GM18499 (cell line): ENCODE measurements at regions not wholly inside any gene's neighbourhood (a gene's known extent, or its start where the extent isn't known, plus 50 kb on each side); places are given as distances from the start of the nearest gene placed in this dataset.
"Not testable (repeated sequence)": the region's sequence is repeated elsewhere in the genome, so short reads cannot be mapped to it uniquely, and the experiment has no call there.

Source experiments
- ATAC-seq: cut with Tn5 transposase; IDR thresholded peaks from one replicate; pipeline ENCODE4 v1.9.1; 2021; ENCODE audit warnings: moderate number of reproducible peaks; ENCODE audit not compliant: insufficient read depth, unreplicated experiment

DNA sequence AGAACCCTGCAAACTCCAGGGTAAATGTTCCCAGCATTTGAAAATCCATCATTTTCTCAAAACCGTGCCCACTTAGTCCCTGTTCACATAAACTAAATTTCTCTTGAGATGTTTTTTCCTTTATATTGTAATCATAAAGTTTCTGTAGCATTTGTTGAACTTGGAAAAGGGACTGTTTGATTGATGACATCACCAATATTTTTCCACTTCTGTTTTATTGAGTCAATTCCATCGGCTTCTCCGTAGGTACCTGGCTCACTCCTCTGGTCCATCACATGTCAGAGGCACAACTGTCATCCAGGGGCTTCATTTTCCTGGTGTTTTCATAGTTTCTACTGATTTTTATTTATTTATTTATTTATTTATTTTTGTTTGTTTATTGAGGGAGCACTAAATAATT, 462.5 kb upstream of the PFKP start:
- ATAC-seq: no peak

DNA sequence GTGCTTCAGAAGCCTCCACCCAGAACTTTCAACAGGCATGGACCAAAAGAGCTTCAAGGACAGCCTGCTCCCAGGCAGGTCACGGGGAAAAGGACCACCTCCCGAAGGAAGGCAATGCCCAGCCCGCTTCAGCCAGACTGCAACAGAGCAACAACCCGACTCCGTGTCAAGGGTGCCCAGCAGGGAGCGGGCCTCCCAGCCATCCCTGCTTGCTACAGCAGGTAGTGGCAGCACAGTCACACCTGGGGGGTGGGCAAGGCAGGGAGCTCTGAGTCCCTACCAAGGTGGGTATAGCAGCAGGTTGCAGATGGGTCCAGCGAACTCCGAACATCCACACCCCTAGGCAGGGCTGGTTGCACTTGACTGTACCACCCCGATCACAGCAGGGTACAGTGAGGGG, 467.8 kb upstream of the PFKP start:
- no peak for ATAC-seq

DNA sequence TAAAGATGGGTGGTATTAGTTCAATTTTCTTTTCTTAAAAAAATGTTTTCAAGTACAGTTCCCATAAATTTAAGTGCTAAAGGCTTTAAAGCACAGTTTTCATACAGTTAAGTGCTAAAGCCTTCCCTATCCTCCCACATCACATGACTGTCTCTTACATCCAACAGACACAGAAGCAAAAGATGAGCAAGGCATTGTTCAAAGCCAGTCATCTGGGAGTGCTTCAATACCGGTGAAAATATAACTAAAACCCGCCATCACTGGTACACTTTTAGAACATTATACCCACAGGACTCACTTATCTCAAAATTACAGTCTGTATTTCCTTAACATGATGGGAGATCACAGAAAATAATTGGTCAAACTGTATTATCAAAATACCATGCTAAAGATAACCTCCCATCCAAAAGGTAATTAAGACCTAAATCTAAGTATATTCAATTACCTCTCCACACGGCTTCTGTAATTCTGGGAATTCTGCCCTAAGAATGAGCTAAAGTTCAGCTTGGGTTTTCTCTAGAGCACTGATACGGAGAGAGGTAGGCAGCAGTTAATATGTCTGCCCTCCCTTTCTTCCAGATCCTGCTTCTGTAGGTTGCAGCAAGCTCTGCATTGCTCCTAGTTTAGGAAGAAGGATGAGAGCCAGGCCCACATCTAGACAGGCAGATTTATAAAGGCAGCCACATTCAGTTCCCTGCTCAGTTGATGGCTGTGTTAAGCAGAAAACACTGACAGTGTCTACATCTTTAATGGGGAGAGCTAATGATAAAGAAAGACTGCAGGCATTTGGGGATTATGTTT, 474.8 kb upstream of the PFKP start:
- no peak for ATAC-seq

DNA sequence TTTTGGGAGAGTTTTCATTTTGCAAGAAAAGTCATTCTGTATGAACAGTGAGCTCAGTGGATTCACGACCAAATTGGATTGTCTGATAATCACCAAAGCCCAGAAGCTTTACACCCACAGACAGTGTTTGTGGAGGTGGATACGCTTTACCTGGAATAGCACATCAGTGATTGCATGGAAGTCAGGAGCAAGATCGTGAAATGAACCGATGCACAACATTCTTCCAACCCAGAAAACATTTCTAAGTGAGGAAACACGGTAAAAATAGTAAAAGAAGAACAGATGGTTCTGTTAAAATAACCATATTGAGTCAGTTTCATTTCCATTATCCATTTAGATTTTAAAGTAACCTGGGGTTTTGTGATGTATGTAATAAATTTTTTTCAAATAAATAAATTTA, 478.2 kb upstream of the PFKP start:
- no peak for ATAC-seq

DNA sequence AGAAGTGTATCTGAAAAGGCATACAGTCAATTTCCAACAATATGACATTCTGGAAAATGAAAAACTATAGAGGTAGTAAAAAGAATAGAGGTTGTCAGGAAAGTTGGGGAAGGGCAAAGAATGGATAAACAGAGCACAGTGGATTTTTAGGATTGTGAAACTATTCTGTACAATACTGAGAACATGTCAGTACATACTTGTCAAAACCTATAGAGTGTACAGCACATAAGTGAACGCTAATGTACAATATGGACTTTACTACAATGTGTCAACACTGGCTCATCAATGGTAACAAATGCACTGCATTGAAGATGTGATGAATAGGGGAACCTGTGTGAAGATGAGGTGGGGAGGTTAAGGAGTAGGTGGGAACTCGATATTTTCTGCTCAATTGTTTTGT, 483.0 kb upstream of the PFKP start:
- ATAC-seq: no peak

DNA sequence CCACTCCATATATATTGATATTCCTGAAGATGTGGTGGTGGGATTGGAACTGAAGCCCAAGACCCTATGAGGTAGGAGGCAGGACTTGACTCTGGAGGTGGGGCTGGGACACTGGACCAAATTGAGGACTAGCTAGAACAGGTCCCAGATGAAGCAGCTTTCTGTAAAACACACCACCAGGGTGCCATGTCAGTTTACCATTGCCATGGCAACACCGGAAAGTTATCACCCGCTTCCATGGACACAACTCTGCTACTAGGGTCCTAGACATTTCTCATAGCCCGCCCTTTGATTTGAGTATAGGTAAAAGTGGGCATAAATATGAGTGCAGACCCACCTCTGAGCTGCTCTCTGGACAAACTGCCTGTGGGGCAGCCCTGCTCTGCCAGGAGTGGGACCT, 490.5 kb upstream of the PFKP start:
- no peak for ATAC-seq

DNA sequence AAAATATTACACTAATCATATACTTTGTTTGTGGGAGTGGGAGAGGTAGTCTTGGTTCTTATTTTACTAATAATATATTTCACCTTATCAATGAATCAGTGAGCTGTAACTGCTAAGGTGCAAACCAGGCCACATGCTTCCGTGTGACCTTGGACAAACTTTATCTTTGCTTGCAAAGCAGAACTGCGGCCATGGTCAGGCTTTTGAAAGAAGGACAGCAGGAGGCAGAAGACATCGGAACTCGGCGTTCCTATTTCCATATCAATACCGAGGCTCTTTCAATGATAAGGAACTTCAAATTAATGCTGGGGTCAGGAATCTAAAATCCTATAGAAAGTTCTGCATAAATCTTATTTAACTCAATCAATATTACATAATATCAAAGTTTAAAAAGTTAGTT, 491.9 kb upstream of the PFKP start:
- no peak for ATAC-seq

DNA sequence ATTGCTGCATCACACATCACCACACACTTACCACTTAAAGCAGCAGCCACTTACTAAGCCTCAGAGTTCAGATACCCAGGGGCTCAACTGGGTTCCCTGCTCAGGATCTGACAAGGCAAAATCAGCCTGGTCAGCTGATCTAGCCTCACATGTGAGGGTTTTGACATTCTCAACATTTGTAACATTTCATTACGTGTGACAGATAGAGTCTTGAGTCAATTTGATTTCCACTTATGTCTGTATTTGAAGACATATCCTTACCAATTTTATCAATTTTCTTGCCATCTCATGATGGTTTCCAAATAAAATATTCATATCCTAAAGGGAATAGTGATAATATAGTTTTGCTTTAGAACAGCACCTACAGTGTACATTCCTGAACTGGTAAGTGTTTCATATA, 494.7 kb upstream of the PFKP start:
- no peak for ATAC-seq

DNA sequence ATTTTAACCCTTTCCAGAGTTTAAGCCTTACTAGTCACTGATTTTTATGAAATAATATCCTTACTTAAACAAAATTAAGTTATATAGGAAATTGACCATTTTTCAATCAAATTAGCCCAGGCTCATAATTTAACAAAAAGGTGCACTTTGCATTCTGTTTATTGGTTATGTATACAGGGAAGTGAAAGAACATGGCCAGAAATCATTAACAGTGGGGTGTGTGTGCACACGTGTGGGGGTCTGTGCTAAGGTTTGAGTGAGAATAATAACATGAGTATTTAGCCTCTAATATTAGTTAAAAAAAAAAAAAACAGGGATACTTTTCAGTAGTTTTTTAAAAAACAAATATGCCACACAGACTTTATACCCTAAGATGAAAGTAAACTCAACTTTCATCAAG, 510.5 kb upstream of the PFKP start:
- no peak for ATAC-seq

DNA sequence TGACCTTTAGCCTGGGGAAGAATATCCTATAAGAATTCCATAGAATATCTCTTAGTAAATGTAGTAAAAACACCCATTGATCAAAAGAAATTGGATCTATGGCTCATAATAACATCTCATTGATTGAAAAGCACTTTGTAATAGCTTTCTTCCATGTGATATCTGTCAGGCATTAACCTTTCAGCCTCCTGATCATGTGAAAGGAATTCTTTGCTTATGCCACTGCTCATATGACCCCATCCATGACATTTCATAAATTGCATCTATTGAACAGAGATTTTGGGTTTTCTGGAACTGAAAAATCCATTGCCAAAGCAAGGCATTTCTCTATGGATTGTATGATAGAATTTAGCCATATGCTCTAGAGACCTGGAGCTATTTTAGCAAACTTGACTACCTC, 519.3 kb upstream of the PFKP start:
- ATAC-seq: no peak

DNA sequence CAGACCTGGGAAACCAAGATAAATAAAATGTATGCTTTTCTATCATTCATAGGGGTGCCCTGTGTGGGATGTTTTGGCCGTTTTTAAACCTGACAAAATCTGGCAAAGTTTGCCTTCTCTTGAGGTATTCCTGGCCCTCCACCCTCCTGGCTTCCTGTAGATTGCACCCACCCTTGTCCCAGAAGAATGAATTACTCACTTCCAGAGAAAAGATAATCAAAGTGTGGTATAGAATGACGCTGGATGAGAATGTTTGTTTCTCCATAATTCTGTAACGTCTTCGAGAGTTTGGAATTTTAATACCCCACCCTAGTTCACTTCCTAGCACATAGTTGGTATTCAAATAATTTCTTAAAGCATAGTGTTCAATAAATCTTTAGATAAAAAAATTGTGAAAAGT, 519.7 kb upstream of the PFKP start:
- ATAC-seq: no peak

DNA sequence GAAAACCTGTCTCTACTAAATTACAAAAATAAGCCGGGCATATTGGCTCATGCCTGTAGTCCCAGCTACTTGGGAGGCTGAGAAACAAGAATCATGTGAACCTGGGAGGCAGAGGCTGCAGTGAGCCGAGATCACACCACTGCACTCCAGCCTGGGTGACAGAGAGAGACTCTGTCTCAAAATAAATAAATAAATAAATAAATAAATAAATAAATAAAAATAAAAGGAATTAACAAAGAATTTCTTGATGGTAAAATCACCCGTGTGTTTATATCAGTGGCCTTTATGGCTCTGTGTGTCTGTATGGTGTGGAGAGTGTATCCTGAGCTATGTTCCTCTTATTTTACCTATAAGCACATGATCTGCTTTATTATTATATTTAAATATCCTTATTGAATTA, 520.5 kb upstream of the PFKP start:
- ATAC-seq: not testable (repeated sequence)

DNA sequence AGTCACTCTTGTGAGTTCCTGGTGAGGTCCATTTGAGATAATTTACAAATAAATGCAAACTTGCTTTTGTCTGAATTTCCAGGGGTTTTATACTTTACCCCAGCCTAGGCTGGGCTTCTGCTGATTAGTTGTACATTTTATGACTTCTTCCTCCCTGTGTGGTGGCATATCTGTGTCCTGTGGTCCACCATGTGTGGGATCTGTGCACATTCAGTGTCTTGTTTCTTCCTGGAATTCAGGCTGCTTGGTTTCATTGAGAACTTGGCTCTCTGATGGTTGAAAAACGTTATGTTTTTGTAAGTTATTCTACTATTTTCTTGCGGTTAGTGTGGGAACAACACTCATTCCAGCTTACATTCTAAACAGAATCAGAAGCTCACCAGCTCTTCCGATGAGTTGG, 523.4 kb upstream of the PFKP start:
- no peak for ATAC-seq

DNA sequence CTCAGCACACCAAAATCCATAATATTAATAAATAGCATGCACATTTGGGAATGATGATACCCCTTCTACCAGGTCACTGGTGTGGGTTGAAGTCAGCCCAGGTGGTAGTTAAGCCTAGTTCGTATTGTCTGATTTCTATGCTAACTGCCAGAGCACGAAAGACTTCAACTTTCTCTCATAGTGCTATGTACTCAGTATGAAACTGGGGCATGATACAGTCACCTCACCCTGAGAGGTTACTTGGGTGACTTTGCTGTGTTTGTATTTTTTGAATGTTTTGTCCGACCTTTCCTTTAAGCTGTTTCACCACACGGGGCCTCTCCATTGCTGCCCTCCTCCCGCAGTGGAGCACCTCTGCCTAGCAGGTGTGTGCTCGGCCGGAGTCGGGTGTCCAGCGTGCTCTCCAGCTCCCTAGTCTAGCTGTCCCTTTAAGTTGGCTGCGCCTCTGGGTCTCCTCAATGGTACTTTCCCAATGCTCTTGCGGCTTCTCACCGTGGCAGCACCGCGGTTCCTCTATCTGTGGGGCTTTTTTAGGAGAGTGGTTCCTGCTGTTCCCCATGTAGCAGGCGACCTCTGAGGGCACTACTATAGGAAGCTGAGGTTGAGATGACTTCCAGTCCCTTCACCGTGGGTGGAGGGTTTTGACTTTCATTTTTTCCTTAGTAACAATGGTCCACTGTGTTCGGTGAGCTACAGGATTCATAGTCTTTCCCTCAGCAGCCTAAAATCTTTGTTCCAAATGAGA, 524.0 kb upstream of the PFKP start:
- no peak for ATAC-seq

DNA sequence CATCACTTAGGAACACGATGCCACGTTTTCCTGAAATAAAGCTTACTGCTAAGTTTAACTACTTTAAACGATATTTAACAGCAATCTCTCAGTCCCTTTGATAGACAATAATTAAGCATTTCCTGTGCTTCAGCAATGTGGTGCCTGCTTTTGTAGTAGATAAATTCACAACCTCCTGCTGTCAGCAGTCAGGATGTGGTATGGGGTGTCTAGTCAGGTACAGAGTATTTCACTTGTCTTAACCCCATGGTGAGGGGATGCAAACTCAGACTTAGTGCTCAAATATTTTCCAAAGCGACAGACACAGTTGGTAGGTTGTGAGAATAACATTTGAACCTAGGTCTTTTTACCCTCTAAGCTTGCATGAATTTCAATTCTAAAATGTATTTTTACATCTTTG, 526.2 kb upstream of the PFKP start:
- no peak for ATAC-seq

DNA sequence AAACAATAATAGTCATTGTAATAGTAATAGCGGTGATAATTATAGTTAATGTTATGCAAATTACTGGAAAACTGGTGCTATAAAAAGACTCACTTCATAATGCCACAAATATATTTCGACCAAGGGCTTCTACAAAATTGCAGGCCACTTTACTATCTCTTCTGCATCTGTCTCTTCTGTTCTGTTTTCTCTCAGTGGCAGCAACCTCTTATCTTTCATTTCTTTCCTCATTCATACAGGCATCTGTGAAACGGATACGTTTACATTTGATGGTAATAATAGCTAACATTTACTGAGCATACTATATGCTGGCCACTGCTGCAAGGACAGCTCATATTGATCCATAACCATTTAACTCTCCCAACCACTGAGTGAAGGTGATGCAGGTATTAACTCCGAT, 537.4 kb upstream of the PFKP start:
- no peak for ATAC-seq

DNA sequence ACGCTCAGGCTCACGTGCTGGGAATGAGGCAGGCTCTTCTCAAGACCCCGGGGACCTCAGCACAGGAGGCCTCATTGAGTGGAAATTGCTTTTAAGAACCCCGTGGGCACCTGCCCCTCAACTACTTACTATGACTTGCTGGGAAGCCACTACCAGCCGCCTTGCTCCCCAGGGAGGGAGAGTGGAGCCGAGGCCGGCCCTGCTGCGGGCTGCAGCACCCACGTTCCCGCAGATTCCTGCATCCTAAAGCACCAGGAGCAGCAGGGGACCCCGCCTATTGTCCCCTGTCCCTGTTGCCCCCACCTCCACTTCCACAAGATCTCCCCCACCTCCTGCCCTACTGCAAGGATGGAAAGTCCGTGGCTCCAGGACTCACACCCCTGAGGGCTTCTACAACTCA, 541.6 kb upstream of the PFKP start:
- ATAC-seq: no peak

DNA sequence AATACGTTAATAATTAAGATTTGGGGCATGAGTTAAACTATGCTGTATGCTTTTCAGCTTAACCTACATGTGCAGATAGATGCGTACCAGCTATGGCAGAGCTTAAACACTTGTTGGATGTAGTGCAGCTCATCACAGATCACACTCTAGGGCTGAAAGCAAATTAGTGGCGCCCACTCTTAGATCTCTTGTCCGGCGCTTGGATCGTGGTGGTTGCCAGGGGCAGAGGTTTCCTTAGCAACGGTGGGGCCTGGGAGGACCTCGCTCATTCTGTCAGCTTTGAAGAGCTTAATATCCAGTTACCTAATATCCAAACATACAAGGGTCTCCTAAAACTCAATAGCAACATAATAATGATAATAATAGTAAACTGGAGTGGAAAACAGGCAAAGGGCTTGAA, 548.2 kb upstream of the PFKP start:
- ATAC-seq: no peak

DNA sequence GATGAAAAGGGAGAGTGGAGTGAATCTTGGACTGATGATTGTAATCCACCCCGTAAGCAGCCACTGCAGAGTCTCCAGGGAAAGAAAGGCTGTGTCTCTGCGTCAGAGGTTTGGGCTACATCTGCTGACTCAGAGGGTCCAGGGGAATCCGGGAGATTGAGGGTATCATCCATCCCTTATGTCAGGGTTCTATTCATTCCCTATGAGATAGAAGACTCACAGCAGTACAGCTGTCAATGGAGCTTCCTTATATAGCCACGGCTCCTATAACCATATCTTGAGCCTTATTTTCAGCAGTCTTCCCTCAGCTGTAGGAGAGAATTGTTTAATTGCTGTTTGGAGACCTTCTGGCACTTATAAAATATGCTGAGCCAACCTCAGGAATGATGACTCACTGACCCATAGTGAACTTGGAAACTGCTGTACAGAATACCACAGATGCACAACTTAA, 558.2 kb upstream of the PFKP start:
- no peak for ATAC-seq

DNA sequence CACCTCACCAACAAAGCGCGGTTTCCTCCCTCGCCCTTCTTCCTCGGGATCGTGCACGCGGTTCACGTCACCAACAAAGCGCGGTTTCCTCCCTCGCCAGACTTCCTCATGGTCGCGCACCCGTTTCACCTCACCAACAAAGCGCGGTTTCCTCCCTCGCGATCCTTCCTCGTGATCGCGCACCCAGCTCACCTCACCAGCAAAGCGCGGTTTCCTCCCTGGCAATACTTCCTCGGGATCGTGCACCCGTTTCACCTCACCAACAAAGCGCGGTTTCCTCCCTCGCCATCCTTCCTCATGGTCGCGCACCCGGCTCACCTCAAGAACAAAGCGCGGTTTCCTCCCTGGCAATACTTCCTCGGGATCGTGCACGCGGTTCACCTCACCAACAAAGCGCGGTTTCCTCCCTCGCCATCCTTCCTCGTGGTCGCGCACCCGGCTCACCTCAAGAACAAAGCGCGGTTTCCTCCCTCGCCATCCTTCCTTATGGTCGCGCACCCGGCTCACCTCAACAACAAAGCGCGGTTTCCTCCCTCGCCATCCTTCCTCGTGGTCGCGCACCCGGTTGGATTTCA, 565.9 kb upstream of the PFKP start:
- not testable (repeated sequence) for ATAC-seq

DNA sequence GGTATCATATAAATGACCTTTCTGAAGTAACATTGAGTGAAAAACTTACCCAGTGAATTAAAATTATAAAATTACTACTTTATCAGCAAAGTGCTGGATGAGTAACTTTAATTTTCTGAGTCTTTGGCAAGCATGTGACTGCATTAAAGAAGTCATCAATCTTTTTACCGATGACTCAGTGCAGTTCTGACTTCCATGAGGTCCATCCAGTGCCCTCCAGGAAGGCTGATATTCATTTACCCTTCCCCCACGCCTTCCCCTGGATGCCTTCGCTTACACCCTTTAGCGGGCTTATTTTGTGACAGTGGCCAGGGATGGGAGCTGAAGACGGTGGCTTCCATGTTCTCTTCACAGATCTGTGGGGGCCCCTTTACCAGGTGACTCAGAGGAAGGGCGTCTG, 572.9 kb upstream of the PFKP start:
- no peak for ATAC-seq
